ENCODE measurements at regions not wholly inside any gene's neighbourhood (a gene's known extent, or its start where the extent isn't known, plus 50 kb on each side); places are given as distances from the start of the nearest gene placed in this dataset.

DNA sequence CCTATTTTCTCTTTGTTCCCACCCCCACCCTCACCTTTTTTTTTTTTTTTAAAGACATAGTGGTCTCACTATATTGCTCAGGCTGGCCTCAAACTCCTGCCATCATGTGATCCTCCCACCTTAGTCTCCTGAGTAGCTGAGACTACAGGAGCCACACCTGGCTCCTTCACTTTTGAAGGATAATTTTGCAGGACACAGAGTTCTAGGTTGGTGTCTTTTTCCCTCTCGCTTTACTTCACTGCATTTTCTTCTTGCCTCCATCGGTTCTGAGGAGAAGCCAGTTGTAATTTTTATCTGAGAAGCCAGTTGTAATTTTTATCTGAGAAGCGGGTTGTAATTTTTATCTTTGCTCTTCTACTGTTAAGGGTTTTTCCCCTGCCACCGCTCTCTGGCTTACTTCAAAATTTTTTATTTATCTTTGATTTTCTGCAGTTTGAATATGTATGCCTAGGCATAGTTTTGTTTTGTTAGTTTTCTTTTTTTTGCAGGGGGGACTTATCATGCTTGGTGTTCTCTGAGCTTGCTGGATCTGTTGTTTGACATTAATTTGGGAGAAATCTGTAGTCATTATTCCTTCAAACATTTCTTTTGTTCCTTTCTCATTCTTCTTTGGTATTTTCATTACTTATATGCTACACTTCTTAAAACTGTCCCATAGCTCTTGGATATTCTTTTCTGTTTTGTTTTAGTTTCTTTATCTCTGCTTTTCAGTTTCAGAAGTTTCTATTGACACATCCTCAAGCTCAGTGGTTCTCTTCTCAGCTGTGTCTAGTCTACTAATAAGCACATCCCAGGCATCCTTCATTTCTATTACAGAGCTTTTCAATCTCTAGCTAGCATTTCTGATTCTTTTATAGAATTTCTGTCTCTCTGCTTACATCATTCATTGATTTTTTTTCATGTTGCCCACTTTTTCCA lies 148.2 kb upstream of the CHD1 start:
- peak overlapping the region; percentile 63; the same call in 1 of the 2 replicates for H2AFZ ChIP-seq (ENCODE audit: low read depth)
- 49% methylated on average over 4 of the region's 4 CpGs for WGBS (ENCODE audit: low lambda C conversion rate)
- no peak for DNase-seq
- H3K9ac ChIP-seq, result no peak overlapping the region
- H3K9me3 ChIP-seq, result no peaks in the 10 kb centered on the region
- no peaks in the 10 kb centered on the region for H3K4me1 ChIP-seq (ENCODE audit: control insufficient read depth in 1 of 2, insufficient read depth in 2 of 2, low read depth in 1 of 2, low read length in 1 of 2)
- TF ChIP-seq JUND (IDR thresholded peaks at IDR 0.05) (no peak), RFX5 (IDR thresholded peaks at IDR 0.05; ENCODE audit: low read length) (no peak), ELF1 (IDR thresholded peaks at IDR 0.05) (no peak), FOXJ3 (CRISPR knock-in tag; IDR thresholded peaks at IDR 0.05) (no peak), RAD21 (IDR thresholded peaks at IDR 0.05; ENCODE audit: low read length) (no peak), TCF12 (IDR thresholded peaks at IDR 0.05) (no peak), NFIC (IDR thresholded peaks at IDR 0.05; ENCODE audit: borderline replicate concordance) (no peak), TAF1 (IDR thresholded peaks at IDR 0.05; ENCODE audit: borderline replicate concordance, low read depth, low read length) (no peak)
- H3K4me2 ChIP-seq, result no peak overlapping the region
- H3K9me2 ChIP-seq, result no peaks in the 10 kb centered on the region
- H3K27ac ChIP-seq (ENCODE audit: low read depth in 2 of 2, low read length in 1 of 2), result no peak overlapping the region
- H3K36me3 ChIP-seq (replicated peaks in 1 of 2; ENCODE audit: control insufficient read depth in 1 of 2, insufficient read depth in 2 of 2, low read length in 1 of 2), result no peaks in the 10 kb centered on the region
- H3K79me2 ChIP-seq (ENCODE audit: insufficient read depth), result no peaks in the 10 kb centered on the region
- H3K27me3 ChIP-seq (ENCODE audit: insufficient read depth), result no peaks in the 10 kb centered on the region
- H3F3A ChIP-seq (replicated peaks; ENCODE audit: insufficient read depth), result no peaks in the 10 kb centered on the region
- ChIA-PET CTCF (no interaction called here), POLR2A (no interaction called here)
- no peaks in the 10 kb centered on the region for H4K20me1 ChIP-seq (ENCODE audit: insufficient read depth)
- no peak overlapping the region for H3K4me3 ChIP-seq (ENCODE audit: low read depth in 2 of 2, low read length in 1 of 2)

DNA sequence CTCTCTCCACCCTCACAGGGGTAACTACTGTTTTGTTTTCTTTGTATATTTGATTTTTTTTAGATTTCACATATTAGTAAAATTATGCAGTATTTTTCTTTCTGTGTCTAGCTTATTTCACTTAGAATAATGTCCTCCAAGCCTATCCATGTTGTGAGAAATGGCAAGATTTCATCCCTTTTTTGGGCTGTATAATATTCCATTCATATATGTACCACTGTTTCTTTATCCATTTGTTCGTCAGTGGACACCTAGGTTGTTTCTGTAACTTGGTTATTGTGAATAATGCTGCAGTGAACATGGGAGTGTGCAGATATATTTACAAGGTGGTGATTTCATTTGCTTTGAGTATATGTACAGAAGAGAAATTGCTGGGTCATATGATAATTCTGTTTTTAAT lies 144.0 kb upstream of the CHD1 start:
- Histone ChIP-seq H2AFZ (ENCODE audit: low read depth) (no peak overlapping the region), H3K4me1 (ENCODE audit: control insufficient read depth in 1 of 2, insufficient read depth in 2 of 2, low read depth in 1 of 2, low read length in 1 of 2) (no peaks in the 10 kb centered on the region), H3K27ac (ENCODE audit: low read depth in 2 of 2, low read length in 1 of 2) (no peak overlapping the region), H3K4me2 (no peak overlapping the region), H3K9ac (no peak overlapping the region), H3K9me2 (no peaks in the 10 kb centered on the region), H3F3A (replicated peaks; ENCODE audit: insufficient read depth) (no peaks in the 10 kb centered on the region), H4K20me1 (ENCODE audit: insufficient read depth) (no peaks in the 10 kb centered on the region), H3K9me3 (no peaks in the 10 kb centered on the region), H3K27me3 (ENCODE audit: insufficient read depth) (no peaks in the 10 kb centered on the region), H3K36me3 (replicated peaks in 1 of 2; ENCODE audit: control insufficient read depth in 1 of 2, insufficient read depth in 2 of 2, low read length in 1 of 2) (no peaks in the 10 kb centered on the region), H3K79me2 (ENCODE audit: insufficient read depth) (no peaks in the 10 kb centered on the region), H3K4me3 (ENCODE audit: low read depth in 2 of 2, low read length in 1 of 2) (no peak overlapping the region)
- no peak for DNase-seq
- TF ChIP-seq, protein P1, sequence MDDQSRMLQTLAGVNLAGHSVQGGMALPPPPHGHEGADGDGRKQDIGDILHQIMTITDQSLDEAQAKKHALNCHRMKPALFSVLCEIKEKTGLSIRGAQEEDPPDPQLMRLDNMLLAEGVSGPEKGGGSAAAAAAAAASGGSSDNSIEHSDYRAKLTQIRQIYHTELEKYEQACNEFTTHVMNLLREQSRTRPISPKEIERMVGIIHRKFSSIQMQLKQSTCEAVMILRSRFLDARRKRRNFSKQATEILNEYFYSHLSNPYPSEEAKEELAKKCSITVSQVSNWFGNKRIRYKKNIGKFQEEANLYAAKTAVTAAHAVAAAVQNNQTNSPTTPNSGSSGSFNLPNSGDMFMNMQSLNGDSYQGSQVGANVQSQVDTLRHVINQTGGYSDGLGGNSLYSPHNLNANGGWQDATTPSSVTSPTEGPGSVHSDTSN (IDR thresholded peaks at IDR 0.05), result no peak
- no peak for TF ChIP-seq MEF2A (IDR thresholded peaks at IDR 0.05; ENCODE audit: borderline replicate concordance, low read depth)
- no peak for TF ChIP-seq YY1 (IDR thresholded peaks at IDR 0.05; ENCODE audit: low read depth)
- ChIA-PET POLR2A (no interaction called here), CTCF (no interaction called here)
- WGBS (ENCODE audit: low lambda C conversion rate), result 52% methylated on average over 1 of the region's 1 CpG

DNA sequence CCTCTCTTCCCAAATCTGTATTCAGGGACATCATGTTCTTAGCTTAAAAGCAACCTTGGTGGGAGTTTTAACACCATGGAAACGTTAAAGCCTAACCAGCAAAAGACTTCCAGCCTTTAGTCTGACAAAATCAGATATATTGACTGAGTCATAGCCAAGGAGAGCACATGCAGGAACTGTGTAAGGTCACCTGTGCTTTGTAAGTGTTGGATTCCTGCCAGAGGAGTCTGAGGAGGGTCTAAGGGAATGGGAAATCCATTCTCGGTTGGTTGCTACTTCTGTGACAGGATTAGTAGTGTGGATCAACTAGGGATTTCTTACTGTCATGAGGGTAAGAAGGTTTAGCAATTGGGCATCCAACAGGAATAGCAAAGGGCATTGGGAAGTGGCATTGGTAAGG lies 142.0 kb upstream of the CHD1 start:
- Histone ChIP-seq H3K4me2 (no peak overlapping the region), H3K4me1 (ENCODE audit: control insufficient read depth in 1 of 2, insufficient read depth in 2 of 2, low read depth in 1 of 2, low read length in 1 of 2) (no peaks in the 10 kb centered on the region), H3K79me2 (ENCODE audit: insufficient read depth) (no peaks in the 10 kb centered on the region), H3K27me3 (ENCODE audit: insufficient read depth) (no peaks in the 10 kb centered on the region), H3K36me3 (replicated peaks in 1 of 2; ENCODE audit: control insufficient read depth in 1 of 2, insufficient read depth in 2 of 2, low read length in 1 of 2) (no peaks in the 10 kb centered on the region), H3K27ac (ENCODE audit: low read depth in 2 of 2, low read length in 1 of 2) (no peak overlapping the region), H4K20me1 (ENCODE audit: insufficient read depth) (no peaks in the 10 kb centered on the region), H3K4me3 (ENCODE audit: low read depth in 2 of 2, low read length in 1 of 2) (no peak overlapping the region), H3K9ac (no peak overlapping the region), H3F3A (replicated peaks; ENCODE audit: insufficient read depth) (no peaks in the 10 kb centered on the region), H2AFZ (ENCODE audit: low read depth) (no peak overlapping the region), H3K9me2 (no peaks in the 10 kb centered on the region), H3K9me3 (no peaks in the 10 kb centered on the region)
- DNase-seq, result no peak
- TF ChIP-seq TEAD4 (IDR thresholded peaks at IDR 0.05; ENCODE audit: borderline replicate concordance, insufficient read depth) (no peak), JUND (IDR thresholded peaks at IDR 0.05) (no peak), CHD2 (IDR thresholded peaks at IDR 0.05; ENCODE audit: low read length, partially characterized antibody) (no peak)
- ChIA-PET POLR2A (no interaction called here), CTCF (interaction anchor here (2.6 kb wide), 1 partner anchor 10 kb away, joined by 14 read pairs; no protein-coding TSS in a partner anchor)
- 26% methylated on average over 2 of the region's 2 CpGs for WGBS (ENCODE audit: low lambda C conversion rate)

Data from SK-N-SH (cell line).